NCI-H526 treated with DMSO at 0.1 percent for 48 hours (cell line): ENCODE measurements at regions not wholly inside any gene's neighbourhood (a gene's known extent, or its start where the extent isn't known, plus 50 kb on each side); places are given as distances from the start of the nearest gene placed in this dataset.
A peak's percentile ranks its signal among the peaks of the same experiment; 100 is the strongest.

ENCODE experiments used
- DNase-seq: peaks from one replicate; lab custom pipeline; 2025; lab: John Stamatoyannopoulos, UW

GRCh38 chr9:115615821-115616665 is 498.1 kb upstream of the TNC start:
- no peak for DNase-seq

- no peak for DNase-seq
Observed at GRCh38 chr9:115616666-115617239, 498.8 kb upstream of the TNC start.

GRCh38 chr9:115625251-115625650 is 507.3 kb upstream of the TNC start:
- no peak for DNase-seq

GRCh38 chr9:115625954-115626353 is 508.0 kb upstream of the TNC start:
- no peak for DNase-seq

- DNase-seq = no peak
Observed at GRCh38 chr9:115627511-115627910, 509.6 kb upstream of the TNC start.

GRCh38 chr9:115628426-115628825 is 510.5 kb upstream of the TNC start:
- no peak for DNase-seq

- DNase-seq = no peak
Observed at GRCh38 chr9:115629879-115630840, 512.2 kb upstream of the TNC start.

GRCh38 chr9:115632391-115632790 is 514.4 kb upstream of the TNC start:
- no peak for DNase-seq

GRCh38 chr9:115633104-115633503 is 515.1 kb upstream of the TNC start:
- DNase-seq = no peak

- no peak for DNase-seq
Observed at GRCh38 chr9:115635680-115636383, 517.8 kb upstream of the PAPPA start.

- DNase-seq = no peak
Observed at GRCh38 chr9:115636596-115636995, 517.0 kb upstream of the PAPPA start.

- no peak for DNase-seq
Observed at GRCh38 chr9:115637661-115638060, 515.9 kb upstream of the PAPPA start.

GRCh38 chr9:115640887-115641286 is 512.7 kb upstream of the PAPPA start:
- DNase-seq = peak; percentile 7

- no peak for DNase-seq
Observed at GRCh38 chr9:115642285-115642684, 511.3 kb upstream of the PAPPA start.

- DNase-seq = no peak
Observed at GRCh38 chr9:115643948-115644727, 509.5 kb upstream of the PAPPA start.

GRCh38 chr9:115649991-115650472 is 503.6 kb upstream of the PAPPA start:
- no peak for DNase-seq

- DNase-seq = no peak
Observed at GRCh38 chr9:115650768-115651167, 502.8 kb upstream of the PAPPA start.

- DNase-seq = no peak
Observed at GRCh38 chr9:115651461-115651860, 502.1 kb upstream of the PAPPA start.

- no peak for DNase-seq
Observed at GRCh38 chr9:115653171-115653606, 500.4 kb upstream of the PAPPA start.

GRCh38 chr9:115657695-115658094 is 495.9 kb upstream of the PAPPA start:
- no peak for DNase-seq

GRCh38 chr9:115665519-115665918 is 488.1 kb upstream of the PAPPA start:
- no peak for DNase-seq
